OCI-LY1 (cell line): ENCODE measurements at regions not wholly inside any gene's neighbourhood (a gene's known extent, or its start where the extent isn't known, plus 50 kb on each side); places are given as distances from the start of the nearest gene placed in this dataset.

Experiments
- H2AFZ ChIP-seq: fragments of 200-600 bp; sonication (generic), shearing (Covaris generic); 2 replicates; pipeline ENCODE4 v1.6.0; 2014; ENCODE audit warnings: antibody characterized with exemption, mild to moderate bottlenecking, low read length
- H3F3A ChIP-seq: fragments of 200-600 bp; sonication (generic), shearing (Covaris generic); 2 replicates; pipeline ENCODE4 v1.6.0; 2014; ENCODE audit warnings: mild to moderate bottlenecking, antibody characterized with exemption, low read length, moderate library complexity; ENCODE audit not compliant: insufficient read depth
- H3K27ac ChIP-seq: fragments of 200-600 bp; sonication (generic); 2 replicates; pipeline ENCODE4 v1.5.1; 2014; ENCODE audit warnings: low read length, mixed run types, mild to moderate bottlenecking, low read depth; ENCODE audit not compliant: poor library complexity, severe bottlenecking
- H3K27me3 ChIP-seq: fragments of 200-600 bp; sonication (generic); 2 replicates; pipeline ENCODE4 v1.6.0; 2014; ENCODE audit warnings: antibody characterized with exemption, mild to moderate bottlenecking, low read length, moderate library complexity; ENCODE audit not compliant: insufficient read depth
- H3K36me3 ChIP-seq: fragments of 200-600 bp; sonication (generic); 2 replicates; pipeline ENCODE4 v1.6.1; 2014; ENCODE audit warnings: mild to moderate bottlenecking, antibody characterized with exemption, low read length, moderate library complexity, mixed read lengths; ENCODE audit not compliant: insufficient read depth
- H3K4me1 ChIP-seq: fragments of 200-600 bp; sonication (generic); 2 replicates; pipeline ENCODE4 v1.5.1; 2014; ENCODE audit warnings: mild to moderate bottlenecking, low read length, moderate library complexity; ENCODE audit not compliant: insufficient read depth, severe bottlenecking
- H3K4me2 ChIP-seq: fragments of 200-600 bp; sonication (generic), shearing (Covaris generic); 2 replicates; pipeline ENCODE4 v1.6.1; 2014; ENCODE audit warnings: low read length
- H3K4me3 ChIP-seq: fragments of 200-600 bp; sonication (generic); 2 replicates; pipeline ENCODE4 v1.5.1; 2014; ENCODE audit warnings: low read length, low read depth, mild to moderate bottlenecking, mixed read lengths; ENCODE audit not compliant: poor library complexity, severe bottlenecking
- H3K79me2 ChIP-seq: fragments of 200-600 bp; shearing (Covaris generic); 2 replicates; pipeline ENCODE4 v1.6.1; 2016; ENCODE audit warnings: mixed run types, low read length, mixed read lengths; ENCODE audit not compliant: insufficient read depth
- H3K9ac ChIP-seq: fragments of 200-600 bp; sonication (generic), shearing (Covaris generic); 2 replicates; pipeline ENCODE4 v1.6.1; 2014; ENCODE audit warnings: mild to moderate bottlenecking, low read length, mixed read lengths
- H3K9me2 ChIP-seq: fragments of 200-600 bp; sonication (generic), shearing (Covaris generic); 2 replicates; pipeline ENCODE4 v1.6.1; 2014; ENCODE audit warnings: low read depth, mild to moderate bottlenecking, low read length, mixed read lengths
- H3K9me3 ChIP-seq: fragments of 200-600 bp; shearing (Covaris generic); 2 replicates; pipeline ENCODE4 v1.6.1; 2014; ENCODE audit warnings: low read length, mixed read lengths
- H4K20me1 ChIP-seq: fragments of 200-600 bp; sonication (generic), shearing (Covaris generic); 2 replicates; pipeline ENCODE4 v1.6.0; 2016; ENCODE audit warnings: mild to moderate bottlenecking, low read length; ENCODE audit not compliant: insufficient read depth
- EZH2 ChIP-seq: fragments of 200-600 bp; sonication (generic), shearing (Covaris generic); IDR thresholded peaks from 2 replicates; pipeline ENCODE4 v1.8.0; 2017; ENCODE audit warnings: borderline replicate concordance, mixed run types, mild to moderate bottlenecking, antibody characterized with exemption, low read length, moderate library complexity, mixed read lengths
- TF ChIP-seq, protein P1 (sequence below): fragments of 200-600 bp; sonication (generic), shearing (Covaris generic); IDR thresholded peaks from 2 replicates; pipeline ENCODE4 v1.5.1; 2017; ENCODE audit warnings: mild to moderate bottlenecking, antibody characterized with exemption, low read length, moderate library complexity, mixed read lengths

DNA sequence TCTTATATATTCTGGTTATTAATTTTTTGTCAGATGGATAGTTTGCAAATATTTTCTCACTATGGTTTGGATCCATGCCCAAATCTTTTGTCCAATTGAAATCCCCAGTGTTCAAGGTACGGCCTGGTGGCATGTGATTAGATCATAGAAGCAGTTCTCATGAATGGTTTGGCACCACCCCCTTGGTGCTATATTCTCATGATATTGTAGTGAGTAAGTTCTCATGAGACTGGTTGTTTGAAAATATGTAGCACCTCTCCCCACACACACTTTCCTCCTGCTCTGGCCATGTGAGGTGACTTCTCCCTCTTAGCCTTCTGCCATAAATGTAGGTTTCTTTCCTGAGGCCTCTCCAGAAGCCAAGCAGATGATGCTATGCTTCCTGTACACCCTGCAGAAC lies 107.7 kb upstream of the KYNU start:
- no peak overlapping the region for H3K9ac ChIP-seq
- no peak overlapping the region for H3K27ac ChIP-seq
- H3K4me1 ChIP-seq, result no peaks in the 10 kb centered on the region
- no peaks in the 10 kb centered on the region for H3K27me3 ChIP-seq
- TF ChIP-seq EZH2, result no peak
- TF ChIP-seq, protein P1, sequence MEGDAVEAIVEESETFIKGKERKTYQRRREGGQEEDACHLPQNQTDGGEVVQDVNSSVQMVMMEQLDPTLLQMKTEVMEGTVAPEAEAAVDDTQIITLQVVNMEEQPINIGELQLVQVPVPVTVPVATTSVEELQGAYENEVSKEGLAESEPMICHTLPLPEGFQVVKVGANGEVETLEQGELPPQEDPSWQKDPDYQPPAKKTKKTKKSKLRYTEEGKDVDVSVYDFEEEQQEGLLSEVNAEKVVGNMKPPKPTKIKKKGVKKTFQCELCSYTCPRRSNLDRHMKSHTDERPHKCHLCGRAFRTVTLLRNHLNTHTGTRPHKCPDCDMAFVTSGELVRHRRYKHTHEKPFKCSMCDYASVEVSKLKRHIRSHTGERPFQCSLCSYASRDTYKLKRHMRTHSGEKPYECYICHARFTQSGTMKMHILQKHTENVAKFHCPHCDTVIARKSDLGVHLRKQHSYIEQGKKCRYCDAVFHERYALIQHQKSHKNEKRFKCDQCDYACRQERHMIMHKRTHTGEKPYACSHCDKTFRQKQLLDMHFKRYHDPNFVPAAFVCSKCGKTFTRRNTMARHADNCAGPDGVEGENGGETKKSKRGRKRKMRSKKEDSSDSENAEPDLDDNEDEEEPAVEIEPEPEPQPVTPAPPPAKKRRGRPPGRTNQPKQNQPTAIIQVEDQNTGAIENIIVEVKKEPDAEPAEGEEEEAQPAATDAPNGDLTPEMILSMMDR, result no peak
- H2AFZ ChIP-seq, result no peak overlapping the region
- H3K79me2 ChIP-seq, result no peaks in the 10 kb centered on the region
- H4K20me1 ChIP-seq, result no peaks in the 10 kb centered on the region
- H3K9me2 ChIP-seq, result no peaks in the 10 kb centered on the region
- H3K4me2 ChIP-seq, result no peak overlapping the region
- H3K9me3 ChIP-seq, result no peaks in the 10 kb centered on the region
- H3K4me3 ChIP-seq, result no peak overlapping the region
- H3K36me3 ChIP-seq, result no peaks in the 10 kb centered on the region
- no peaks in the 10 kb centered on the region for H3F3A ChIP-seq

DNA sequence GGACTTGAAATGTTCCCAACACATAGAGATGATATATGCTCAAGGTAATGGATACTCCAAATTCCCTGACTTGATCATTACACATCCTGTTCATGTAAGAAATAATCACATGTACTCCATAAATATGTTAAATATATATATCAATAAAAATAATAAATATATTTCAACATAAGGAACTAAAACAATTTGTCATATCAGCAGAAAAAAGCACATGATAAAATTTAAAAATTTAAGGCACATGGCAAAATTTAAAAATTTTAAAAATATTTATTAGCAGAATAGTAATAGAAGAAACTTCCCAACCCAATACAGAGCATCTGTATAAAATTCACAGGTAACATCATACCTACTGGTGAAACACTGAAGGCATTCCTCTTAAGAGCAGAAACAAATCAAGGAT lies 109.6 kb upstream of the KYNU start:
- Histone ChIP-seq H2AFZ (no peak overlapping the region), H3K4me3 (no peak overlapping the region), H3K4me1 (no peaks in the 10 kb centered on the region), H3K9me2 (no peaks in the 10 kb centered on the region), H3K79me2 (no peaks in the 10 kb centered on the region), H3K27me3 (no peaks in the 10 kb centered on the region), H3K27ac (no peak overlapping the region), H3K9ac (no peak overlapping the region), H3K4me2 (no peak overlapping the region), H3K9me3 (no peaks in the 10 kb centered on the region), H3K36me3 (no peaks in the 10 kb centered on the region), H4K20me1 (no peaks in the 10 kb centered on the region), H3F3A (no peaks in the 10 kb centered on the region)
- no peak for TF ChIP-seq EZH2
- TF ChIP-seq, protein P1, result no peak

DNA sequence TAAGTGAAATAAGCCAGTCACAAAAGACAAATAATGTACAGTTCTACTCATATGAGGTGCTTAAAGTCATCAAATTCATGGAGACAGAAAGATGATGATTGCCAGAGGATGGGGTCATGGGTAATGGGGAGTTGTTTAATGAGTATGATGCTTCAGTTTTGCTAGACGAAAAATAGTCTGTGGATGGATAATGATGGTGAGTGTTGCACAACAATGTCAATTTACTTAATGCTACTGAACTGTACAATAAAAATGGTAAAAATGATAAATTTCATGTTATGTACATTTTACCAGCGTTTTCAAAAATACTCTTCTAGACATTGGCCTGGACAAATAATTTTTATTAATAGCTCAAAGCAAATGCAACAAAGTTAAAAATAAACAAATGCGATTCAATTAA lies 118.5 kb upstream of the KYNU start:
- Histone ChIP-seq H3K9me2 (no peaks in the 10 kb centered on the region), H3K9ac (no peak overlapping the region), H3F3A (no peaks in the 10 kb centered on the region), H4K20me1 (no peaks in the 10 kb centered on the region), H3K27me3 (no peaks in the 10 kb centered on the region), H3K27ac (no peak overlapping the region), H3K4me1 (no peaks in the 10 kb centered on the region), H3K4me2 (no peak overlapping the region), H3K79me2 (no peaks in the 10 kb centered on the region), H3K9me3 (no peaks in the 10 kb centered on the region), H2AFZ (no peak overlapping the region), H3K4me3 (no peak overlapping the region), H3K36me3 (no peaks in the 10 kb centered on the region)
- TF ChIP-seq EZH2, result no peak
- TF ChIP-seq, protein P1, result no peak
